Neural progenitor cell (in vitro differentiated cells): ENCODE measurements at regions not wholly inside any gene's neighbourhood (a gene's known extent, or its start where the extent isn't known, plus 50 kb on each side); places are given as distances from the start of the nearest gene placed in this dataset.
"Not testable (repeated sequence)": the region's sequence is repeated elsewhere in the genome, so short reads cannot be mapped to it uniquely, and the experiment has no call there.

Experiments
- DNase-seq: peaks from one replicate; pipeline ENCODE4 v3.0.0-alpha.2; 2016; ENCODE audit warnings: low spot score
- H2AFZ ChIP-seq: fragments of 200-600 bp; sonication (generic); replicated peaks from 2 replicates; pipeline ENCODE4 v1.6.1; 2016; ENCODE audit warnings: antibody characterized with exemption
- H3F3A ChIP-seq: fragments of 200-600 bp; sonication (generic); 2 replicates; pipeline ENCODE4 v1.6.1; 2016; ENCODE audit warnings: antibody characterized with exemption, low read depth
- H3K27ac ChIP-seq: fragments of 200-600 bp; sonication (generic); 2 replicates; pipeline ENCODE4 v1.5.1; 2016; ENCODE audit warnings: mild to moderate bottlenecking
- H3K27me3 ChIP-seq: fragments of 200-600 bp; sonication (generic); 2 replicates; pipeline ENCODE4 v1.6.1; 2016; ENCODE audit warnings: mild to moderate bottlenecking, moderate library complexity
- H3K36me3 ChIP-seq: fragments of 200-600 bp; sonication (generic); 2 replicates; pipeline ENCODE4 v1.5.1; 2016
- H3K4me1 ChIP-seq: fragments of 200-600 bp; sonication (generic); 2 replicates; pipeline ENCODE4 v1.6.1; 2016; ENCODE audit warnings: mixed run types
- H3K4me2 ChIP-seq: fragments of 200-600 bp; sonication (generic); 2 replicates; pipeline ENCODE4 v1.6.1; 2016
- H3K4me3 ChIP-seq: fragments of 200-600 bp; sonication (generic); 2 replicates; pipeline ENCODE4 v1.5.1; 2016
- H3K79me2 ChIP-seq: fragments of 200-600 bp; sonication (generic); 2 replicates; pipeline ENCODE4 v1.6.1; 2016; ENCODE audit warnings: low read depth
- H3K9ac ChIP-seq: fragments of 200-600 bp; sonication (generic); 2 replicates; pipeline ENCODE4 v1.6.1; 2016
- H3K9me3 ChIP-seq: fragments of 200-600 bp; sonication (generic); 2 replicates; pipeline ENCODE4 v1.5.1; 2016; ENCODE audit warnings: low read depth
- H4K20me1 ChIP-seq: fragments of 200-600 bp; sonication (generic); 2 replicates; pipeline ENCODE4 v1.6.1; 2016; ENCODE audit warnings: low read depth
- H3K27ac Mint-ChIP-seq: 3 replicates; pipeline ENCODE4 v1.8.0; 2021; ENCODE audit warnings: mixed read lengths
- H3K27me3 Mint-ChIP-seq: 2 replicates; pipeline ENCODE4 v1.8.0; 2022; ENCODE audit warnings: low read depth, mild to moderate bottlenecking, inconsistent platforms, moderate library complexity, mixed read lengths; ENCODE audit not compliant: insufficient read depth
- H3K36me3 Mint-ChIP-seq: 3 replicates; pipeline ENCODE4 v1.8.0; 2021; ENCODE audit warnings: mixed read lengths
- H3K4me1 Mint-ChIP-seq: 3 replicates; pipeline ENCODE4 v1.8.0; 2021; ENCODE audit warnings: mixed read lengths
- H3K4me3 Mint-ChIP-seq: 3 replicates; pipeline ENCODE4 v1.8.0; 2021; ENCODE audit warnings: mild to moderate bottlenecking, moderate library complexity, mixed read lengths
- H3K9me3 Mint-ChIP-seq: 3 replicates; pipeline ENCODE4 v1.8.0; 2020; ENCODE audit warnings: mixed read lengths
- EZH2 ChIP-seq: fragments of 200-600 bp; sonication (generic); IDR thresholded peaks from 2 replicates; pipeline ENCODE4 v1.6.1; 2017; ENCODE audit warnings: antibody characterized with exemption, mild to moderate bottlenecking, moderate library complexity
- EZH2phosphoT487 ChIP-seq: fragments of 200-600 bp; sonication (generic); IDR thresholded peaks from 2 replicates; pipeline ENCODE4 v1.6.1; 2017; ENCODE audit warnings: antibody characterized with exemption
- TF ChIP-seq, protein P1 (sequence below): fragments of 200-600 bp; sonication (generic); IDR thresholded peaks from 2 replicates; pipeline ENCODE4 v1.5.1; 2017; ENCODE audit warnings: antibody characterized with exemption, mild to moderate bottlenecking

GRCh38 chr15:95699578-95699977 lies 630.9 kb upstream of the NR2F2 start:
- H3K9me3 Mint-ChIP-seq = peaks cover 46% of the 10 kb centered on the region
- no peak overlapping the region for H2AFZ ChIP-seq
- H3K79me2 ChIP-seq = no peaks in the 10 kb centered on the region
- peaks cover 10% of the 10 kb centered on the region for H3K36me3 Mint-ChIP-seq
- no peaks in the 10 kb centered on the region for H4K20me1 ChIP-seq
- peaks cover 3% of the 10 kb centered on the region for H3K27me3 Mint-ChIP-seq
- H3K4me3 ChIP-seq = no peak overlapping the region
- H3F3A ChIP-seq = no peaks in the 10 kb centered on the region
- H3K4me2 ChIP-seq = no peak overlapping the region
- no peak overlapping the region for H3K27ac ChIP-seq
- H3K9me3 ChIP-seq = peaks cover 17% of the 10 kb centered on the region
- no peak overlapping the region for H3K9ac ChIP-seq
- no peak for TF ChIP-seq EZH2phosphoT487
- no peak for TF ChIP-seq EZH2
- TF ChIP-seq, protein P1, sequence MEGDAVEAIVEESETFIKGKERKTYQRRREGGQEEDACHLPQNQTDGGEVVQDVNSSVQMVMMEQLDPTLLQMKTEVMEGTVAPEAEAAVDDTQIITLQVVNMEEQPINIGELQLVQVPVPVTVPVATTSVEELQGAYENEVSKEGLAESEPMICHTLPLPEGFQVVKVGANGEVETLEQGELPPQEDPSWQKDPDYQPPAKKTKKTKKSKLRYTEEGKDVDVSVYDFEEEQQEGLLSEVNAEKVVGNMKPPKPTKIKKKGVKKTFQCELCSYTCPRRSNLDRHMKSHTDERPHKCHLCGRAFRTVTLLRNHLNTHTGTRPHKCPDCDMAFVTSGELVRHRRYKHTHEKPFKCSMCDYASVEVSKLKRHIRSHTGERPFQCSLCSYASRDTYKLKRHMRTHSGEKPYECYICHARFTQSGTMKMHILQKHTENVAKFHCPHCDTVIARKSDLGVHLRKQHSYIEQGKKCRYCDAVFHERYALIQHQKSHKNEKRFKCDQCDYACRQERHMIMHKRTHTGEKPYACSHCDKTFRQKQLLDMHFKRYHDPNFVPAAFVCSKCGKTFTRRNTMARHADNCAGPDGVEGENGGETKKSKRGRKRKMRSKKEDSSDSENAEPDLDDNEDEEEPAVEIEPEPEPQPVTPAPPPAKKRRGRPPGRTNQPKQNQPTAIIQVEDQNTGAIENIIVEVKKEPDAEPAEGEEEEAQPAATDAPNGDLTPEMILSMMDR = no peak
- H3K36me3 ChIP-seq = peaks cover under 1% of the 10 kb centered on the region
- no peak for DNase-seq
- no peaks in the 10 kb centered on the region for H3K27me3 ChIP-seq
- no peak overlapping the region for H3K4me3 Mint-ChIP-seq
- no peaks in the 10 kb centered on the region for H3K4me1 ChIP-seq
- H3K27ac Mint-ChIP-seq = no peak overlapping the region
- H3K4me1 Mint-ChIP-seq = no peaks in the 10 kb centered on the region

DNA sequence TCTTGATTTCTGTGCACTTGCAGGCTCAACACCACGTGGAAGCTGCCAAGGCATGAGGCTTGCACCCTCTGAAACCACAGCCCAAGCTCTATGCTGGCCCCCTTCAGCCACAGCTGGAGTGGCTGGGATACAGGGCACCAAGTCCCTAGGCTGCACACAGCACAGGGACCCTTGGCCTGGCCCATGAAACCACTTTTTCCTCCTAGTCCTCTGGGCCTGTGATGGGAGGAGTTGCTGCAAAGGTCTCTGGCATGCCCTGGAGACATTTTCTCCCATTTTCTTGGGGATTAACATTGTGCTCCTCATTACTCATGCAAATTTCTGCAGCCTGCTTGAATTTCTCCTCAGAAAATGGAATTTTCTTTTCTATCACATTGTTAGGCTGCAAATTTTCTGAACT lies 629.8 kb upstream of the NR2F2 start:
- DNase-seq, H3K36me3 ChIP-seq, H2AFZ ChIP-seq, H3K9ac ChIP-seq, H3K4me3 Mint-ChIP-seq, H3K4me3 ChIP-seq, H3F3A ChIP-seq, H3K27me3 ChIP-seq, H3K4me1 Mint-ChIP-seq, H3K4me2 ChIP-seq, H3K4me1 ChIP-seq, H4K20me1 ChIP-seq, H3K27me3 Mint-ChIP-seq, H3K27ac ChIP-seq, H3K27ac Mint-ChIP-seq, H3K79me2 ChIP-seq: not testable (repeated sequence)
- peaks cover 13% of the 10 kb centered on the region for H3K36me3 Mint-ChIP-seq
- peaks cover 45% of the 10 kb centered on the region for H3K9me3 Mint-ChIP-seq
- H3K9me3 ChIP-seq = peaks cover 14% of the 10 kb centered on the region

GRCh38 chr15:95701410-95701809 lies 629.1 kb upstream of the NR2F2 start:
- peaks cover 45% of the 10 kb centered on the region for H3K9me3 Mint-ChIP-seq
- no peak overlapping the region for H3K4me3 ChIP-seq

GRCh38 chr15:95709959-95710695 lies 620.4 kb upstream of the NR2F2 start:
- H4K20me1 ChIP-seq = no peaks in the 10 kb centered on the region
- no peaks in the 10 kb centered on the region for H3K9me3 ChIP-seq
- H3F3A ChIP-seq = no peaks in the 10 kb centered on the region
- Mint-ChIP-seq H3K4me3 (no peak overlapping the region), H3K27me3 (peaks cover 4% of the 10 kb centered on the region), H3K4me1 (peaks cover 18% of the 10 kb centered on the region), H3K36me3 (peaks cover 5% of the 10 kb centered on the region), H3K9me3 (peaks cover 8% of the 10 kb centered on the region), H3K27ac (no peak overlapping the region)
- no peak overlapping the region for H3K27ac ChIP-seq
- TF ChIP-seq EZH2phosphoT487 (no peak), EZH2 (no peak)
- TF ChIP-seq, protein P1 = no peak
- peak overlapping the region; percentile 27 for H2AFZ ChIP-seq
- H3K4me1 ChIP-seq = peaks cover 2% of the 10 kb centered on the region
- no peak overlapping the region for H3K4me2 ChIP-seq
- H3K79me2 ChIP-seq = no peaks in the 10 kb centered on the region
- DNase-seq = no peak
- H3K4me3 ChIP-seq = no peak overlapping the region
- H3K9ac ChIP-seq = no peak overlapping the region
- no peaks in the 10 kb centered on the region for H3K27me3 ChIP-seq
- H3K36me3 ChIP-seq = no peaks in the 10 kb centered on the region

More at GRCh38 chr15:95701410-95701809, 629.1 kb upstream of the NR2F2 start:
- H3K36me3 ChIP-seq = no peaks in the 10 kb centered on the region
- H3K9me3 ChIP-seq = peaks cover 9% of the 10 kb centered on the region
- DNase-seq = no peak
- no peaks in the 10 kb centered on the region for H4K20me1 ChIP-seq
- no peaks in the 10 kb centered on the region for H3F3A ChIP-seq
- H2AFZ ChIP-seq = no peak overlapping the region
- Mint-ChIP-seq H3K4me1 (no peaks in the 10 kb centered on the region), H3K27ac (no peak overlapping the region), H3K36me3 (peaks cover 15% of the 10 kb centered on the region), H3K4me3 (no peak overlapping the region), H3K27me3 (peaks cover 7% of the 10 kb centered on the region)
- no peak overlapping the region for H3K4me2 ChIP-seq
- no peak overlapping the region for H3K27ac ChIP-seq
- H3K79me2 ChIP-seq = no peaks in the 10 kb centered on the region
- no peak overlapping the region for H3K9ac ChIP-seq
- TF ChIP-seq, protein P1 = no peak
- TF ChIP-seq EZH2phosphoT487 = no peak
- TF ChIP-seq EZH2 = no peak
- no peaks in the 10 kb centered on the region for H3K4me1 ChIP-seq
- no peaks in the 10 kb centered on the region for H3K27me3 ChIP-seq
